ENCODE measurements at regions not wholly inside any gene's neighbourhood (a gene's known extent, or its start where the extent isn't known, plus 50 kb on each side); places are given as distances from the start of the nearest gene placed in this dataset.

DNA sequence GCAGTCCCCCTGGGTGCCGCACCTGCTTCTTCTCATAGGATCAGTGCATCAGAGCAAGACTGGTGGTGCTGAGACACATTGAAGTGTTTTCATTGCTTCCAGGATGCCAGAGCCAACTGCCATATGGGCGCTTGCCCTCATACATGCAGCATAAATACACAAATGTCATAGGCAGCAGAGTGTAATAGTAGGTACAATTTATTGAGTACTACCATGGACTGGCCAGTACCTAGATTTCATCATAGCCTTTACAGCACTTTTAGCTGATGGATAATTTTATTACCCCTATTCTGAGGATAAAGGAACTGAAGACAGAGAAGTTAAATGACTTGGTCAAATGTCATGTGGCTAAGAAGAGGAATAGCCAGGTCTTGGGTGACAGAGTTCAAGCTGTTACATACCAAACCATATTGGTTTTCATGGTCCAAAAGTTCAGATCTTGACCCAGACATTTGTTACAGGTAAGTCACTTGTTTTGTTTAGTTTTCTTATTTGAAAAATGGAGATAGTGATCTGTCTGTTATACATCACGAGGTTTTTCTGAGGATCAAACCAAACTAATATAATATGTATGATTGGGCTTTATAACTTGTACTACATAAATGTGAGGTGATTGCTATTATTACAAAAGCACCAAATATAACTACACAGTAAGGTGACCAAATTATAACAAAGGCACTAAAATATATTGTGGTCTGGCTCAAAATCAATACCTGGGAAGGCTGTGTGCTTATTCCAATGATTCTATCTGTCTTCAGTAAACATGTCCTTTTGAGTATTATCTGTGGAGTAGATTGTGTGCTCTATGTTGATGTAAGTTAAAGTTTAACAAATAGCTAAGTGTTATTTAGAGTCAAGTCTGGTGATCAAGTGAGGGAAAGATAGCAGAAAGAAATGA is 151.9 kb upstream of the CYRIA start:
- TF ChIP-seq, protein P1, sequence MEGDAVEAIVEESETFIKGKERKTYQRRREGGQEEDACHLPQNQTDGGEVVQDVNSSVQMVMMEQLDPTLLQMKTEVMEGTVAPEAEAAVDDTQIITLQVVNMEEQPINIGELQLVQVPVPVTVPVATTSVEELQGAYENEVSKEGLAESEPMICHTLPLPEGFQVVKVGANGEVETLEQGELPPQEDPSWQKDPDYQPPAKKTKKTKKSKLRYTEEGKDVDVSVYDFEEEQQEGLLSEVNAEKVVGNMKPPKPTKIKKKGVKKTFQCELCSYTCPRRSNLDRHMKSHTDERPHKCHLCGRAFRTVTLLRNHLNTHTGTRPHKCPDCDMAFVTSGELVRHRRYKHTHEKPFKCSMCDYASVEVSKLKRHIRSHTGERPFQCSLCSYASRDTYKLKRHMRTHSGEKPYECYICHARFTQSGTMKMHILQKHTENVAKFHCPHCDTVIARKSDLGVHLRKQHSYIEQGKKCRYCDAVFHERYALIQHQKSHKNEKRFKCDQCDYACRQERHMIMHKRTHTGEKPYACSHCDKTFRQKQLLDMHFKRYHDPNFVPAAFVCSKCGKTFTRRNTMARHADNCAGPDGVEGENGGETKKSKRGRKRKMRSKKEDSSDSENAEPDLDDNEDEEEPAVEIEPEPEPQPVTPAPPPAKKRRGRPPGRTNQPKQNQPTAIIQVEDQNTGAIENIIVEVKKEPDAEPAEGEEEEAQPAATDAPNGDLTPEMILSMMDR (IDR thresholded peaks at IDR 0.05): no peak
- TF ChIP-seq POLR2AphosphoS5 (IDR thresholded peaks at IDR 0.05) (no peak), POLR2A (IDR thresholded peaks at IDR 0.05) (no peak)
